GM12873 (cell line): ENCODE measurements at regions not wholly inside any gene's neighbourhood (a gene's known extent, or its start where the extent isn't known, plus 50 kb on each side); places are given as distances from the start of the nearest gene placed in this dataset.

Experiments
- TF ChIP-seq, protein P1 (sequence below): IDR thresholded peaks from 2 replicates; pipeline ENCODE4 v1.5.1; 2012; ENCODE audit warnings: low read depth, mild to moderate bottlenecking, moderate library complexity, low read length, control low read depth; ENCODE audit not compliant: insufficient read depth; ENCODE audit errors: missing control alignments

DNA sequence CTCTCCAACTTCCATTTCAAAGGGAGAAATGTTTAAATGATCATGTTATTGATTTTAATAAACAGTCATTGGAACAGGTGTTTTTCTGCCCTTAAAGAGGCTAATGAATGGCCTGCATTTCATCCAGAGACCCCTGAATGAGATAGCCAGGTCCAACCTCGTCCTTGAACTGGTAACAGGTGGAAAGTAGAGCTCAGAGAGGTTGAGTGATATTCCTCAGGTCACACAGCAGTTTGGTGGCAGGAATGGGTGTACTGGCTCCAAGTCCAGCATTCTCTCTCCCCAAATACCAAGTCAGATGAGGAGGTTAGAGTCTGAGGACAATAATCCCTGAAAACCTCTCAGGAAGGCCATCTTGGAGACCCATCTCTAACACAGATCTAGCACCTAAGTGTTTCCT, 81.7 kb upstream of the ANO1 start:
- TF ChIP-seq, protein P1, sequence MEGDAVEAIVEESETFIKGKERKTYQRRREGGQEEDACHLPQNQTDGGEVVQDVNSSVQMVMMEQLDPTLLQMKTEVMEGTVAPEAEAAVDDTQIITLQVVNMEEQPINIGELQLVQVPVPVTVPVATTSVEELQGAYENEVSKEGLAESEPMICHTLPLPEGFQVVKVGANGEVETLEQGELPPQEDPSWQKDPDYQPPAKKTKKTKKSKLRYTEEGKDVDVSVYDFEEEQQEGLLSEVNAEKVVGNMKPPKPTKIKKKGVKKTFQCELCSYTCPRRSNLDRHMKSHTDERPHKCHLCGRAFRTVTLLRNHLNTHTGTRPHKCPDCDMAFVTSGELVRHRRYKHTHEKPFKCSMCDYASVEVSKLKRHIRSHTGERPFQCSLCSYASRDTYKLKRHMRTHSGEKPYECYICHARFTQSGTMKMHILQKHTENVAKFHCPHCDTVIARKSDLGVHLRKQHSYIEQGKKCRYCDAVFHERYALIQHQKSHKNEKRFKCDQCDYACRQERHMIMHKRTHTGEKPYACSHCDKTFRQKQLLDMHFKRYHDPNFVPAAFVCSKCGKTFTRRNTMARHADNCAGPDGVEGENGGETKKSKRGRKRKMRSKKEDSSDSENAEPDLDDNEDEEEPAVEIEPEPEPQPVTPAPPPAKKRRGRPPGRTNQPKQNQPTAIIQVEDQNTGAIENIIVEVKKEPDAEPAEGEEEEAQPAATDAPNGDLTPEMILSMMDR = no peak

- TF ChIP-seq, protein P1 = no peak
Measured at GRCh38 chr11:69997352-69997751, 80.8 kb upstream of the ANO1 start.

GRCh38 chr11:69999721-70000120, 78.4 kb upstream of the ANO1 start:
- TF ChIP-seq, protein P1 = no peak

DNA sequence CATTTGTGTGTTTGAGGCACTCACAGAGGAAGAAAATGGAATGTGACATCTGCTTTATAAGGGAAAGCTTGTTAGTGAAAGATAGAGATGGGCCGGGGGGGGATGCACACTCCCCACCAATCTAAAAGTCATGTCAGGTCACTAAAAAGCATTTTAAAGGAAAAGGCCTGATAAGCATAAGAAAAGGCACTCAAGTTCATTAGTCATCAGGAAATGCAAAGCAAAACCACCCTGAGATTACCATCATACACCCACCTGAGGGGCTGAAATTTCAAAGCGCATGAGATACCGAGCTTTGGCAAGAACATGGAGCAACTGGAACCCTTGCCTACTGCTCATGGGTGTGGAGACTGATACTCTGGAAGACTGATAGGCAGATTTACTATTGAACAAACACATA, 77.9 kb upstream of the ANO1 start:
- TF ChIP-seq, protein P1 = no peak

- TF ChIP-seq, protein P1 = no peak
Measured at GRCh38 chr11:70001246-70001645, 76.9 kb upstream of the ANO1 start.

DNA sequence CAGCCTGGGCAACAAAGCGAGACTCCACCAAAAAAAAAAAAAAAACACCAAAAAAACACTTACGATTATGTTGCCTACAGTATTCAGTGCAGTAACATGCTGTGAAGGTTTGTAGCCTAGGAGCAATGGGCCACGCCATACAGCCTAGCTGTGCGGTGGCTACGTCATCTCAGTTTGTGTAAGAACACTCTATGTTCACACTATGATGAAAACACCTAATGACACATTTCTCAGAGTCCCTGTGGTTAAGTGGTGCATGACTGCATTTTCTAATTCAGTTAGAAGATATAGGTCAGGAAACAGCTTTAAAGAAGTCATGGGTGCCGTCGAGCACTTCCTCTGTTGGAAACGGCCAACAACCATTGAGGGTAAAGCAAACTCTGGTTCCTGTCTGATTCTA, 75.7 kb upstream of the ANO1 start:
- TF ChIP-seq, protein P1 = no peak

DNA sequence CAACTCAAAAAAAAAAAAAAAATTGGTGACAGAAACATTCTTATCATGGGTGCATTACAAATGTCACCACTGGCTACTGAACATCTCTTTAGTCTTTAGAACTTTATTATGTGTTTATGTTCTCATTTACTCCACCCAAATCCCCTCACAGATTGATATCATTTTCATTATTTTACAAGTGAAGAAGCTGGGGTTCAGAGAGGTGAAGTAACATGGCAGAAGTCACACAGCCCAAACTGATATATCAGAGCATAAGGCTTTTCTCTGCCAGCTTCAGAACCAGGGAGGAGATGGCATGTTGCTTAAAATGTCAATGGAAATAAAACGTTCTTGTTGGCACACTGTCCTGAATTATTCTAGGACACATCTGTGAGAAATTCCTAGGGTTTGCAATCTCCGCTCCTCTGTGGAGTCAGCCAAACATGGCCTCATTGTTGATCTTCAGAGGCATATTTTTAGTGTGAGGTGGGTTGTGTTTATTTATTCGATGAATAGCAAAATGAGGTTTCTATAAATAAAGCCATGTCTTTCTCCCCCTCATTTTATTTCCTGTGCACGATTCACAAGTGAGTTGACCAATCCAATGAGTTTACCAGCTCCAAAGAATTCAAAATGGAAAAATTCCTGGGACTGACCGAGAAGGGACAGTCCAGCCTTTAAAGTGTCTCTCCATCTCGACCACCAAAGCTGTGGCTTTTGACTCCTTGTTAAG, 72.9 kb upstream of the ANO1 start:
- TF ChIP-seq, protein P1 = no peak

- TF ChIP-seq, protein P1 = no peak
Measured at GRCh38 chr11:70007796-70008195, 70.3 kb upstream of the ANO1 start.
